Right hindlimb (tissue), 1 donor: ENCODE measurements at regions not wholly inside any gene's neighbourhood (a gene's known extent, or its start where the extent isn't known, plus 50 kb on each side); places are given as distances from the start of the nearest gene placed in this dataset.

ENCODE experiments used
- DNase-seq: peaks from one replicate; pipeline ENCODE4 v3.0.0-alpha.2; 2018

DNA sequence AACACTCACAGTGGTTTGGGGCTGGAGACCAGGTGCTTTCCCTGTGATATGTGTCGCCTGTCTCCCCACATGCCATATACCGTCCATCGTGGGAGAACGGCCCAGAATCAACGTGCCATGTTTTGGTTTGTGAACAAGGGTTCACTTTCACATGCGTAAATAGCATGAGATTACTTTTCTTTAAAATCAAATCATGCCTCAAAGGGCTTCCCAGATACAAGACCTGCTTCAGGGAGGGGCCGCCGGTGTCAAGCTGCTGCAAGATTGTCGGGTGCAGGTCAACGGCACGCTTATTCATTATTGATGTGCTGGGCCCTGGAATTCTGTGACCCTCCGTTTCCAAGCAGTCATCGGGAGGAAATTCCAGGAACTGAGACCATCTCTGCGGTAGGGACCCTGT, 145.2 kb upstream of the RTL1 start:
- DNase-seq, result no peak

- DNase-seq, result no peak
These were observed 146.0 kb upstream of the RTL1 start for GRCh38 chr14:101049511-101049910.

DNA sequence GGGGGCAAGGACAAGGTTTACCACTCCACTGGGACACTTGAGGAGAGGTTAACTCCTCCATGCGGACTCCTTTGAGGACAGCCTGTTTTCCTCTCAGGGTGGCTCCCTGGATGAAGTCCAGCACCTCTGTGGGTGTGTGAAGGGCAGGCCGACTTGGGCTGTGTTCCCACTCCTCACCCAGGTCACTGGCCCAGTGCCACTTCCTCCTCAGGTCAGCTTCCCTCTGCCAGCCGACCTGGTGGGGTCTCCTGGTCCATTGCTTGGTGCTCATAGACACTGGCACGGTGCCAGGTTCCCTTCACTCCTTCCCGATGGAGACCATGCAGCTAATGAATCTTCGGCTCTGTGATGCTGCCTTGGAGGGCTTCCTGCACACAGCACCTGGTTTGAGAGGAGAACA, 146.4 kb upstream of the RTL1 start:
- no peak for DNase-seq

GRCh38 chr14:101050901-101051490, 147.5 kb upstream of the RTL1 start:
- DNase-seq, result no peak

GRCh38 chr14:101054671-101055070, 151.1 kb upstream of the RTL1 start:
- no peak for DNase-seq

GRCh38 chr14:101055106-101055662, 151.7 kb upstream of the RTL1 start:
- DNase-seq, result no peak

DNA sequence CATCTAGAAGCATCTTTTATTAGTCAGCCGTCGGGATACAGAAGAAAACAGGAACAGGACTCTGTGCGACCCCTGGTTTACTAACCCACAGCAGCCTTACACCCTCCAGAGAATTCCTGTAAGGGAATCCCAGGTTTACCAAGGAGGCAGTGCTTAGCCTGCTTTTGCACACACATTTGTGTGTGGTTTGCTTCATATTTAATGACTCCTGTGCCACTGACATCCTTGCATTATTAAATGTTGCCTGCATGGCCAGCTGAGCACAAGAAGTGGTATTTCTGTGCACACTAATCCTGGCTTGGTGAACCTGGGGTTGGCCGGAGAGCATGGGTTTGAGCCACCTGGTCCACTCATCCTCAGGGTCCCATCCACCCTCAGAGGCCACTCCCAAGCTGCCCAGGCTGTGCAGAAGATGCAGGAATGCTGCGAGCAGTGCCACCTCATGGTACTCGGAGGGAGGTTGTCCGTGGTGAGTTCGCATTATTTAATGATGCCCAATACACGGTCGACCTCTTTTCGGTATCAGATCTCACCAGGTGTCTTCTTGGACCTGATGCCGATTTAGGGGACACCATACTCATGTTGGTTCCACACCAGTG, 152.4 kb upstream of the RTL1 start:
- DNase-seq, result no peak

GRCh38 chr14:101056446-101056845, 152.9 kb upstream of the RTL1 start:
- no peak for DNase-seq

- DNase-seq, result no peak
These were observed 153.9 kb upstream of the RTL1 start for GRCh38 chr14:101057394-101057793.

DNA sequence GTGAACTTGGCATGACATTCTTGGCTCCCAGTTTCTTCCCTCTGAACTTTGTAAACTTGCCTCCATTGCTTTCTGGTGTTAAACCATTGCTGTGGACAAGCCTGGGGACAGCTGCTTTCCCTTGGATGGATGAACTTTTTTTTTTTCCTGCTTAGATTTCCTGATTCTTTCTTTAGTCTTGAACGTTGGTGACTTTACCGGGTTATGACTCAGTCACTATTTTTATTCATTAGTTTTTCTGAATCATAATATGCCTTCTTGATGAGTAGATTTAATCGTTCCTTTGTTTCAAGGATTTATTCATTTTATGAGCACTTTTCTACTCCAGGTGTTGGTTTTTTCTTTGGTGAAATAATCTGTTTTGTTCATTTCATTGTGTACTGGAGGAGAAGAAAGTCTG, 155.0 kb upstream of the RTL1 start:
- no peak for DNase-seq

DNA sequence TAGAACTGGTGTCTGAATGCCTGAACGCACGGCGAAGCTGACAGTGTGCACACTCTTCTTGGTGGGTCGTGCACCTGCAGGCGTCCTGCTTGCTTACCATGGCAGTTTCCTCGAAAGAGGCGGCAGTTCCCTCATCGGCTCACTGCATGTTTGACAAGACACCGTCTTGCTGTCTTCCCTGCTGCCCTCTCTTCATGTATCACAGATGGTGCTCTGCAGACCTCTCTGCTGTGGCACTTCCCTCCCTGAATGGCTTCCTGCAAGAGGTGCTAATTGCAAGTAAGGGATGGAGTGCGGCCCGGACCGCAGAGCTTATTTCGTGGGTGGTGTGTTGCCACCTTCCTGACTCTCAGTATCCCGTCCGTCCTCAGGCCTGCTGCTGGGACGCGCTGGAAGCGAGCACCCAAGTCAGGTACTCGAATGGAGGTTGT, 156.7 kb upstream of the RTL1 start:
- peak; percentile 16 for DNase-seq

DNA sequence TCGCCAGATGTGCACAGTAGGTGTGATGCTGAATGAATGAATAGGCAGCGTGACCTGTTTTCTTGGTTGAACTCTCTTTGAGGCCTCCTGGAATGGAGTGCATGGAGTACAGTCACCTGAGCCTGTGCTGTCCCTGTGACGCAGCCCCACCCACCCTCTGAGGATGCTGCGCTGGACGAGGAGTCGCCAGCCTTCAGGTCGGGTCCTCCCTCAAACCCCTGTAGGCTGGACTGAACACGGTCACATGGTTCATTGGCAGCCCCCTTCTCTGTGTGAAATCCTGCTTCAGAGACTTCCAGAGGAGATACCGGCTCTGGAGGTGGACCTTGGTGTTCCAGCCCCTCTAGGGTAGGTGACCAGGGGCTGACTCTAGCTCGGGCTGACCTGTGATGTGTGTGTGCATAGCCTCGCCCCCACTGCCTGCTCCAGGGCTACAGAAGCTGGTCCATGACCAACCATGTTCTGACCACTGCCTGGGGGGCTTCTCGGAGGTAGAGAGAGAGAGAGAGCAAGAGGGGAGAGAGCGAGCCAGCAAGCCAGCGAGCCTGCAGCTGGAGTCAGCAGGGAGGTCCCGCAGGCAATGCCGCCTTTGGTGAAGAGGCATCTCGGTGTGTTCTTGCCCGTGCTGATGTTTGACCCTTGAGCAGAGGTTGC, 158.0 kb upstream of the RTL1 start:
- peak; percentile 21 for DNase-seq

GRCh38 chr14:101062065-101062450, 158.5 kb upstream of the RTL1 start:
- peak; percentile 55 for DNase-seq

GRCh38 chr14:101062601-101063000, 159.1 kb upstream of the RTL1 start:
- DNase-seq, result peak; percentile 1

DNA sequence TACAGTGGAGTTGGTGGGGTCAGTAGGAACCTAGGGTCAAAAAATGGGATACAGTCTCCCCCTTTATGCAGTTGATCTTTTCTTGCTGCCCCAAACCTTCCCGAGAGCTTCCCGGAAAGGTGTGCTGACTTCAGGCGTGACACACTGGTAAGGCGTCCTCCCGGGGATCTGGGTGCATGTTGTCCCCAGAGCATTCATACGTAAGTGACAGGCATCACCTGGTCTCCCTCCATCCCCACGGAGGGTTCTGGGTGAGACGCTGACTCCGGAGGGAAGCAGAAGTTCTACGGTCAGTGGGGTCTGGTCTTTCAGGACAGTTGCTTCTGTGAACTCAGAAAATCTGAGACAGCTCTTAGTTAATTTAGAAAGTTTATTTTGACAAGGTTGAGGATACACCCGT, 159.6 kb upstream of the RTL1 start:
- peak; percentile 7 for DNase-seq

GRCh38 chr14:101064121-101064661, 160.7 kb upstream of the RTL1 start:
- peak; percentile 12 for DNase-seq

DNA sequence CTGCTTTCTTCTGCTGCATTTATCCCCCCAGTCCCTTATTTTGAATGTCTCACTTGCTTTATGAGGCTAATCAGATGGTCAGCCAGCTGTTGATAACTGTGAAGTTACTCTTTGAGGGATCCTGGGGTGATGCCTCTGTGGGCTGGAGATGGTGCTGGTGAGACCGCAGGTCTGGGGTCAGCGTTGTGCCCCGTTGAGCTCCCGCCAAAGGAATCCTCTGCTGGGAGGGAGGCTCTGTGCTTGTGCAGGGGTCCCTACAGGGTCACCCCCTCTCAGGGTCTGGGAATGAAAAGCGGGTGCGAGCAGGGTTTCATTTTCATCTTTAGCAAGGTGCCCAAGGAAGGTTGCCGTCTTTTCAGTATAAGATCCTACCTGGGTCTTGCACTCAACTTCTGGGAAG, 161.2 kb upstream of the RTL1 start:
- peak; percentile 10 for DNase-seq

DNA sequence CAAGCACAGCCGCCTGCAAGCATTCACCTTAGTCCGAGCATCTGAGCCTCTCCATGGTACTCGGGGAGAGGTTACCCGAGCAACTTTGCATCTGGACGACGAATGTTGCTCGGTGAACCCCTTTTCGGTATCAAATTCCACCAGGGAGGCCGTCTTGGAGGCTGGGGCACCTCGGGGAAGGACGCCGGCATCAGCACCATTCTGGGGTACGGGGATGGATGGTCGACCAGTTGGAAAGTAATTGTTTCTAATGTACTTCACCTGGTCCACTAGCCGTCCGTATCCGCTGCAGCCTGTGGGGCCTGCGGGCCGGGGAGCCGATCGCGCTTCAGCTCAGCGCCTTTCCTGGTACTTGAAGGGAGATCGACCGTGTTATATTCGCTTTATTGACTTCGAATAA, 161.7 kb upstream of the RTL1 start:
- peak; percentile 11 for DNase-seq

GRCh38 chr14:101065696-101066694, 162.5 kb upstream of the RTL1 start:
- DNase-seq, result peak; percentile 15

GRCh38 chr14:101066826-101067510, 163.4 kb upstream of the RTL1 start:
- DNase-seq, result peak; percentile 10

DNA sequence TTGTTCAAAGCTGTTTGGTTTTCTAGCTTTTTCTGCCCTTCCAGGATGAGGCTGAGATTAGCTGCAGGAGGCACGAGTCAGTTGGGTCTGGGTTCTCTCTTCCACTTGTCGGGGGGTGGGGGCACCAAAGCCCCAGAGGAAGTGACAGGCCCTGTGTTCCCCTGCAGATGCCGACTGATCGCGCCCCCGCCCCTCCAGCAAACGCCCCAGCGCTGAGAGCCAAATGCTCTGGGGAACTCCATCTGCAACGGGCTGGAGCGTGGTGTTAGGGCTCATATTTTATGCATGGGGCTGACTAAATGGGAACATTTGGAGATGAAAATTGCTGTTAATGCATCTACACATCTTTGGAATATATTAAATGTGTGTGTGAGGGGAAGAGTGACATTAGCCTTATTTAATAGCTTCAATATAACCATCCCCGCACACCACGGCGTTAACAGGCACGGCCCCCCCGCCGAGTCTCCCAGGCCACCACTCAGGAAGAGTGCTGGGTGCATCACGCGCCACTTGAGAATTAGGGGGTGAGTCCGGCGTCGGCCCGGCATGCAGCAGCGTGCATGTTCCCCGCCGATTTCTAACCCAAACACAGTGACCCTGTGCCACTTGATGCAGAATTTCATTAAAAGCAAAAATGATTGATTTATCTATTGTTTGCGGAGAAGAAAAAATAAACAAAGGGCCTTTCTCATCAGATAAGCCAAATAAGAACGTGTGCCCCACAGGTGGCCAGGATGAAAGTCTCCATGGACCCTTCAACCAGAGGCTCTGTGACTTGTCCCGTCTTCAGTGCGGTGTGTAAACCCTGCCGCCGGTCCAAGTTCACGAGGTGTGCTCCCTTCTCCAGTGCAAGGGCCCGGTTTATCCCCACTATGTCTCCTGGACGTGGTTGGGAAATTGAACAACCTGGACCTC, 165.0 kb upstream of the RTL1 start:
- DNase-seq, result peak; percentile 13
